Common myeloid progenitor, CD34-positive (primary cell): ENCODE measurements at regions not wholly inside any gene's neighbourhood (a gene's known extent, or its start where the extent isn't known, plus 50 kb on each side); places are given as distances from the start of the nearest gene placed in this dataset.

Experiments
- CTCF ChIA-PET: fragments of 350-600 bp; sonication (Branson Sonifier 250); formaldehyde crosslinking; loops from one replicate; lab custom pipeline; 2021; ENCODE audit warnings: antibody characterized with exemption; lab: Charles Lee
- POLR2A ChIA-PET: fragments of 350-600 bp; sonication (Branson Sonifier 250); formaldehyde crosslinking; loops from one replicate; lab custom pipeline; 2021; ENCODE audit warnings: antibody characterized with exemption; lab: Charles Lee
- DNase-seq, 3 donors: peaks; one replicate each; pipeline versions ENCODE4 v3.0.0 to v3.0.0-alpha.2; 2013
- H3K27ac ChIP-seq, 2 experiments: 1 replicate in 1 of 2; 2 replicates in 1 of 2; pipeline ENCODE4 v1.7.0; 2013; ENCODE audit warnings: inconsistent platforms in 2 of 2, low read length in 2 of 2, mild to moderate bottlenecking in 2 of 2, low read depth in 1 of 2, moderate library complexity in 1 of 2; ENCODE audit not compliant: severe bottlenecking in 2 of 2, insufficient read depth in 1 of 2, poor library complexity in 1 of 2
- H3K27me3 ChIP-seq, 5 experiments: replicated peaks in 2 of 5; 1 replicate in 3 of 5; 2 replicates in 2 of 5; pipeline versions ENCODE4 v1.6.1 to v1.7.0; 2013; ENCODE audit warnings: low read length in 4 of 5, mild to moderate bottlenecking in 2 of 5, moderate library complexity in 2 of 5, inconsistent platforms in 1 of 5; ENCODE audit not compliant: insufficient read depth in 5 of 5, control insufficient read depth in 4 of 5
- H3K36me3 ChIP-seq, 4 experiments: 1 replicate in 2 of 4; 2 replicates in 2 of 4; pipeline versions ENCODE4 v1.6.1 to v1.7.0; 2013; ENCODE audit warnings: low read length in 3 of 4, control low read depth in 1 of 4, mild to moderate bottlenecking in 1 of 4; ENCODE audit not compliant: control insufficient read depth in 4 of 4, insufficient read depth in 4 of 4
- H3K4me1 ChIP-seq, 4 experiments: 1 replicate in 3 of 4; 2 replicates in 1 of 4; pipeline versions ENCODE4 v1.6.1 to v1.7.1; 2013; ENCODE audit warnings: low read length in 3 of 4, mild to moderate bottlenecking in 3 of 4, control low read depth in 1 of 4, inconsistent platforms in 1 of 4, moderate library complexity in 1 of 4; ENCODE audit not compliant: control insufficient read depth in 4 of 4, insufficient read depth in 4 of 4; ENCODE audit errors: control extremely low read depth in 1 of 4
- H3K4me3 ChIP-seq, 7 experiments: 1 replicate in 4 of 7; 2 replicates in 3 of 7; pipeline versions ENCODE4 v1.5.1 to v1.7.0; 2013; ENCODE audit warnings: mild to moderate bottlenecking in 7 of 7, low read length in 6 of 7, moderate library complexity in 6 of 7, inconsistent platforms in 2 of 7, low read depth in 2 of 7, control low read depth in 1 of 7; ENCODE audit not compliant: insufficient read depth in 4 of 7, control insufficient read depth in 1 of 7; ENCODE audit errors: extremely low read depth in 1 of 7
- H3K9me3 ChIP-seq, 5 experiments: 1 replicate in 4 of 5; 2 replicates in 1 of 5; pipeline versions ENCODE4 v1.6.1 to v1.7.1; 2013; ENCODE audit warnings: low read length in 4 of 5, mild to moderate bottlenecking in 2 of 5, inconsistent platforms in 1 of 5, low read depth in 1 of 5, moderate library complexity in 1 of 5; ENCODE audit not compliant: control insufficient read depth in 4 of 5, insufficient read depth in 2 of 5; ENCODE audit errors: control extremely low read depth in 1 of 5
- WGBS: methylation state at CpG from one replicate; pipeline ENCODE4 v1.1.5; 2013; ENCODE audit not compliant: insufficient coverage; 5-methylcytosine and 5-hydroxymethylcytosine counted together

DNA sequence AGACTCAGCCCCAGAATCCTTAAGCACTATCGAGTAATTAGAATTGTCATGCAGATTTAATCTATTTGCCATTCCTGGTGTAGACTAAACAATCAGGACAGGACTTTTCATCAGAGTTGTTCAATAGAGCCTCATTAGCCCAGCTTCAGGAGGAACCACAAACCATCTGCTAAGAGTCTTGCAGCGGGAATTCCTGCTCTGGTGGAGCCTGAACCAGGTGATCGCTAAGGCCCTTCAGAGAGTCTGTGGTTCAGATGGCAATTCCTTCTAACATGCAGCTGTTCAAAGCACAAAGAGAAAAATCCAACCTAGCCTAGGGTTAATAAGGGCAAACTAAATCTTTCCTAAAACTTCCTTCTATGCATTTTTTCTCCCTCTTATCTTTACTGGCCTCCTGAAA lies 119.1 kb upstream of the CPEB2 start:
- Histone ChIP-seq H3K27me3 (no peaks in the 10 kb centered on the region), H3K4me3 (no peak overlapping the region), H3K4me1 (peaks cover 0 to under 1% (median under 1%) of the 10 kb centered on the region in 4 experiments), H3K9me3 (no peaks in the 10 kb centered on the region), H3K36me3 (no peaks in the 10 kb centered on the region), H3K27ac (no peak overlapping the region)
- 94% methylated on average over 2 of the region's 3 CpGs for WGBS
- ChIA-PET CTCF (no interaction called here), POLR2A (no interaction called here)
- DNase-seq: no peak

DNA sequence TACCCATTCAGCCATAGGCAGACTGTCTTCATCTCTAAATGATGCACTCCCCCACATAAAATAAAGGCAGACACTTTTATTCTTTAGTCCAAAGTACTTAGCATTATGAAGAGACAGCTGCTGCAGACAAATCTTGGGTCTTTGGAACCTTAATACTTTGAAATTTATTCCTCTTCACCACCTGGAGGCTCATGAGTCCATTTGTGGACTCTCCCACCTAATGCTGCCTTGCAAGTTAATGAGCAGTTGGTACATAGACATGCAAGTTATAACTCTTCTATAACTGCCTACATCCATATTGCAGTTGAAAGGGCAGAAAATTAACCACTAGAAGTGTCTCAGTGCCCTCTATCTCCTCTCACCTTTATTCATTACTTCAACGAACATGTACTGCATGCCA lies 118.6 kb upstream of the CPEB2 start:
- Histone ChIP-seq H3K36me3 (no peaks in the 10 kb centered on the region), H3K9me3 (no peaks in the 10 kb centered on the region), H3K4me3 (no peak overlapping the region), H3K27ac (no peak overlapping the region), H3K4me1 (no peaks in the 10 kb centered on the region), H3K27me3 (no peaks in the 10 kb centered on the region)
- DNase-seq: no peak
- 100% methylated on average over 1 of the region's 1 CpG for WGBS
- ChIA-PET CTCF (interaction anchor here (0.8 to 1.5 kb wide), 2 partner anchors 9 to 177 kb away, joined by 3 read pairs; no protein-coding TSS in a partner anchor), POLR2A (no interaction called here)

DNA sequence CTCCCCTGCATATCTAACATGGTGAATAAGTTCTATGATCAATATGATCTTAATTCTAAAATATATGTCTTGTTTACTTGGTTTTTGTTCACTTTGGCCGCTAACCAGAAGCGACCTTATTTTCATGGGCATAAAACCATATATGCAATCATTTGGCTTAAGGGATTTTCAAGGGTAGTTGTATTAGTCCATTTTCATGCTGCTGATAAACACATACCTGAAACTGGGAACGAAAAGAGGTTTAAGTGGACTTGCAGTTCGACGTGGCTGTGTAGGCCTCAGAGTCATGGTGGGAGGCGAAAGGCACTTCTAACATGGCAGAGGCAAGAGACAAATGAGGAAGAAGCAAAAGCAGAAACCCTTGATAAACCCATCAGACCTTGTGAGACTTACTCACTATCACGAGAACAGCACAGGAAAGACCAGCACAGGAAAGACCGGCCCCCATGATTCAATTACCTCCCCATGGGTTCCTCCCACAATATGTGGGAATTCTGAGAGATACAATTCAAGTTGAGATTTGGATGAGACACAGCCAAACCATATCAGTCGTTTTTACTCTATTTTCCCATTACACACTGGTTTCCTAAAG lies 114.3 kb upstream of the CPEB2 start:
- no peak for DNase-seq
- POLR2A ChIA-PET: no interaction called here
- no peaks in the 10 kb centered on the region for H3K36me3 ChIP-seq
- no peak overlapping the region for H3K4me3 ChIP-seq
- H3K9me3 ChIP-seq: no peaks in the 10 kb centered on the region
- 94% methylated on average over 7 of the region's 9 CpGs for WGBS
- H3K27me3 ChIP-seq: no peaks in the 10 kb centered on the region
- CTCF ChIA-PET: no interaction called here
- H3K4me1 ChIP-seq: no peaks in the 10 kb centered on the region
- no peak overlapping the region for H3K27ac ChIP-seq

DNA sequence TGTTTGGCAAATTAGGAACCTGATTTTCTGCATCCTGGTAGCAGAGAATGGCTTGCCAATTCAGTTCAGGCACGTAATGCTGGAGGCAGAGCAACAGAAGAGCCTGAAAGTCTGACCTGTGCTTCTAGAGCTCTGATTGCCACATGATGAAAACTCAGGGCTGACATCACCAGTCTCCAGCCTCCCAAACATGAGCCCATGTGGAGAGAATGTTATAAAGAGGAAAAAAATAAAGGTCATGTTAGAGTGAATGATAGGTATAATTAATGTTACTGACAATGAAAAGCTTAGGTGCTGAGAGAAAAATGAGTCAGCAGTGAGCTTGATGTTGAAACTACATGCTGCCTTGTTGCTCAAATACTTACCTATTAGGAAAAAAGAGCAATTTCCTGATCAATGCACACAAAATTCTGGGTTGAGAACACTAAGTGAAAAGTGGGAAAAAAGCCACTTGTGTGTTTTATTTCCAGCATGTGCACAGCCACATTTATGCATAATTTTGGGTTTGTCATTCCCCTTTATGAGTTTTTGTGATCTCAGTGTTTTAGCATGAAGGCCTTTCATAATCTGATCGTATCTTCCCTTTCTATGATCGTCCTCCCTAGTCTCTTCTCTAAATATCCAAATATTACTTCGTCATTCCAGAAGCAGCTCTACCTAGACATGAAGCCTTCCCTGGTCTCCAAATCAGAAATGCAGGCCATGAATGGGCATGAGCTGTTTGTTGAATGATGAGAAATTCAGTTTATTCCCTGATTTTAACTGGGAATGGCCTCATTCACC lies 113.3 kb upstream of the CPEB2 start:
- no peak for DNase-seq
- Histone ChIP-seq H3K36me3 (no peaks in the 10 kb centered on the region), H3K9me3 (no peaks in the 10 kb centered on the region), H3K4me1 (no peaks in the 10 kb centered on the region), H3K4me3 (no peak overlapping the region), H3K27me3 (no peaks in the 10 kb centered on the region), H3K27ac (no peak overlapping the region)
- ChIA-PET POLR2A (no interaction called here), CTCF (interaction anchor here (2.1 kb wide), 1 partner anchor 12 kb away, joined by 5 read pairs; no protein-coding TSS in a partner anchor)
- WGBS: no CpG with 5 or more reads among the region's 4 CpGs

DNA sequence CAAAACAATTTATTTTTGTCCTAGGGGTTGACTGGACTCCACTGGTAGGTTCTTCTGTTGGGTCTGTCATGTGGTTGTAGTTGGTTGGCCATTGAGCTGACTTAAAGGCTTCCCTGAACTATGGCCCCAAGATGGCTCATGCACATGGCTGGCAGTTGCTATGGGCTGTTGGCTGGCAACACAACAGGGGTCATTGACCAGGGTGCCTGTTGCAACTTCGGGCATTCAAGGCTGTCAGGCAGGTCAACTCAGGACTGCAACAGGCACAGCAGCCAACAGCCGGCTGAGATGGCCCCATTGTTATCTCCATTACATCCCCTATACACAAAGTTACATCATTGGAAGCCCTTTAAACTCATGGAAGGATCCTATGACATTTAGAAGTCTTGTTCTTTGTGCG lies 109.7 kb upstream of the CPEB2 start:
- ChIA-PET POLR2A (no interaction called here), CTCF (no interaction called here)
- DNase-seq: no peak
- 100% methylated on average over 3 of the region's 3 CpGs for WGBS
- no peaks in the 10 kb centered on the region for H3K9me3 ChIP-seq
- no peaks in the 10 kb centered on the region for H3K27me3 ChIP-seq
- no peak overlapping the region for H3K4me3 ChIP-seq
- no peaks in the 10 kb centered on the region for H3K36me3 ChIP-seq
- no peaks in the 10 kb centered on the region for H3K4me1 ChIP-seq
- H3K27ac ChIP-seq: no peak overlapping the region

DNA sequence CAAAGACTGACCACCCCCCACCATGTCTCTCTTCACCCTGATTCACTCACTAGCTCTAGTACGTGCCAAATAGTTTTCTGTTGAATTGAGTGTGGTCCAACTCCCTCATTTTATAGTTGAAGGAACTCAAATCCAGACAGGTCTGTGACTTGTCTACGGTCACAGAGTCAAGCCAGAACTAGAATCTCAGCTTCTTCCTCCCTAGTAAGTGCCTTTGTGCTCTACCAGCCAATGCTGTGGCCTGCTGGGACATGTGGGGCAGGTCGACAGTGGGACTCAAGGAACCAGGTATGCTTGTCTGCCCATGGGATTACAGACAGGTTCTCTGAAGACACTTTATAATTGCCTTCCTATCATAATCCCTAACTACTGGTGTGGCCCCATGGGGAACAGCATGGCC lies 108.6 kb upstream of the CPEB2 start:
- H3K27me3 ChIP-seq: no peaks in the 10 kb centered on the region
- ChIA-PET POLR2A (no interaction called here), CTCF (interaction anchor here (1.2 kb wide), 1 partner anchor 22 kb away, joined by 4 read pairs; no protein-coding TSS in a partner anchor)
- H3K4me3 ChIP-seq: no peak overlapping the region
- no peaks in the 10 kb centered on the region for H3K36me3 ChIP-seq
- H3K4me1 ChIP-seq: no peaks in the 10 kb centered on the region
- DNase-seq: no peak
- no peaks in the 10 kb centered on the region for H3K9me3 ChIP-seq
- WGBS: 97% methylated on average over 3 of the region's 3 CpGs
- no peak overlapping the region for H3K27ac ChIP-seq
